Kidney (tissue), 13 donors: ENCODE measurements at regions not wholly inside any gene's neighbourhood (a gene's known extent, or its start where the extent isn't known, plus 50 kb on each side); places are given as distances from the start of the nearest gene placed in this dataset.
A peak's percentile ranks its signal among the peaks of the same experiment; 100 is the strongest.

Experiments
- DNase-seq, 5 donors: peaks; one replicate each; pipeline ENCODE4 v3.0.0-alpha.2; 2013 to 2020
- FAIRE-seq: peaks from 2 replicates; lab custom pipeline; 2012; peaks lifted over from hg19 to GRCh38; lab: Jason Lieb, UNC
- H3K27ac ChIP-seq, 2 donors: one replicate each; pipeline ENCODE4 v1.7.0; 2013; ENCODE audit warnings: low read depth in 2 of 2, low read length in 2 of 2, inconsistent platforms in 1 of 2
- H3K27me3 ChIP-seq: one replicate; pipeline ENCODE4 v1.7.1; 2013; ENCODE audit warnings: low read length, inconsistent platforms; ENCODE audit not compliant: control insufficient read depth, insufficient read depth
- H3K36me3 ChIP-seq, 3 donors: one replicate each; pipeline versions ENCODE4 v1.7.0 to v1.7.1; 2013; ENCODE audit warnings: low read length in 3 of 3, control low read depth in 1 of 3, inconsistent platforms in 1 of 3; ENCODE audit not compliant: insufficient read depth in 3 of 3, control insufficient read depth in 2 of 3
- H3K4me1 ChIP-seq, 3 donors: one replicate each; pipeline versions ENCODE4 v1.7.0 to v1.7.1; 2013; ENCODE audit warnings: low read length in 3 of 3, inconsistent platforms in 1 of 3, low read depth in 1 of 3; ENCODE audit not compliant: control insufficient read depth in 2 of 3, insufficient read depth in 2 of 3
- H3K4me3 ChIP-seq, 3 donors: one replicate each; pipeline versions ENCODE4 v1.7.0 to v1.8.1; 2013; ENCODE audit warnings: low read length in 3 of 3, control low read depth in 1 of 3, inconsistent platforms in 1 of 3
- H3K9ac ChIP-seq, 3 donors: one replicate each; pipeline versions ENCODE4 v1.7.0 to v1.7.1; 2013; ENCODE audit warnings: low read length in 3 of 3, control low read depth in 1 of 3, inconsistent platforms in 1 of 3
- H3K9me3 ChIP-seq, 3 donors: one replicate each; pipeline versions ENCODE4 v1.7.0 to v1.7.1; 2013; ENCODE audit warnings: low read length in 3 of 3, control low read depth in 1 of 3, inconsistent platforms in 1 of 3; ENCODE audit not compliant: control insufficient read depth in 2 of 3, insufficient read depth in 1 of 3
- CTCF ChIP-seq: IDR thresholded peaks from 3 replicates; pipeline ENCODE4 v1.5.1; 2012; ENCODE audit warnings: mild to moderate bottlenecking, moderate library complexity, borderline replicate concordance; ENCODE audit not compliant: insufficient read depth; ENCODE audit errors: extremely low read depth
- intact Hi-C: fragments of 100-400 bp; cut with DNase I; formaldehyde crosslinking; loops from one replicate; pipeline ENCODE4 v1.11.1; 2022
- donor health status: control.
- donor health status: control.
- donor health status: control.
- donor health status: control.
- donor health status: control.
- donor health status: DM: yes; HTN: yes; CAD: no.
- donor health status: Normal renal cell carcinoma (clear cell type).

- H3K36me3 ChIP-seq = no peaks in the 10 kb centered on the region
- no peak overlapping the region for H3K4me3 ChIP-seq
- H3K9ac ChIP-seq = no peak overlapping the region
- intact Hi-C loops = no loop called here
- TF ChIP-seq CTCF = no peak
- H3K27me3 ChIP-seq = no peaks in the 10 kb centered on the region
- DNase-seq (no peak), FAIRE-seq (no peak)
- H3K27ac ChIP-seq = no peak overlapping the region
- no peaks in the 10 kb centered on the region for H3K4me1 ChIP-seq
- no peaks in the 10 kb centered on the region for H3K9me3 ChIP-seq
Measured at GRCh38 chrX:10390187-10390586, 230.2 kb downstream of the MID1 start.

GRCh38 chrX:10393241-10393640, 227.1 kb downstream of the MID1 start:
- Histone ChIP-seq H3K27me3 (no peaks in the 10 kb centered on the region), H3K36me3 (no peaks in the 10 kb centered on the region), H3K9me3 (no peaks in the 10 kb centered on the region), H3K9ac (no peak overlapping the region), H3K4me1 (no peaks in the 10 kb centered on the region), H3K4me3 (no peak overlapping the region), H3K27ac (no peak overlapping the region)
- no peak for TF ChIP-seq CTCF
- intact Hi-C loops = no loop called here
- FAIRE-seq (no peak), DNase-seq (no peak)

GRCh38 chrX:10393899-10394298, 226.5 kb downstream of the MID1 start:
- Histone ChIP-seq H3K36me3 (no peaks in the 10 kb centered on the region), H3K4me3 (no peak overlapping the region), H3K9me3 (no peaks in the 10 kb centered on the region), H3K27me3 (no peaks in the 10 kb centered on the region), H3K27ac (no peak overlapping the region), H3K4me1 (no peaks in the 10 kb centered on the region), H3K9ac (no peak overlapping the region)
- TF ChIP-seq CTCF = no peak
- intact Hi-C loops = no loop called here
- DNase-seq (peak in 1 of 5 donors; percentile 18), FAIRE-seq (no peak)

DNA sequence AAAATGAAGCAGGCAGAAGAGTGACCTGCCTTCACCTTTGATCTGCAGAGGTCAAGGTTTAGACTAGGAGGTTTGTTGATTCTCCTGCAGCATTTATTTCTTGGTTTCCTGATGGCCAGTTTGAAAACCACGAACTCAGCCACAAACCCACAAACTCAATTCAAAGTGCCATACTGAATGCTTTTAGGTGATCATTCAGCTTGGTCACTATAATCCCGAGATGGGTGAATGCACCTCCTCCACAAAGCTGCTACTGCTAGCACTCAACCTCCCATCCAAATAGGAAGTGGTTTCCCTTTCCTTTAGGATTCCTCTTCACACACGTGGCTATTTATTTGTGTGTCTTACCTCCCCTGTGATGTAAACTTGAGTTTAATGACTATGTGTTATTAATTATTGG, 225.2 kb downstream of the MID1 start:
- no peak overlapping the region for H3K27ac ChIP-seq
- no peak for FAIRE-seq
- H3K9me3 ChIP-seq = no peaks in the 10 kb centered on the region
- H3K36me3 ChIP-seq = no peaks in the 10 kb centered on the region
- intact Hi-C loops = no loop called here
- no peak for TF ChIP-seq CTCF
- H3K27me3 ChIP-seq = no peaks in the 10 kb centered on the region
- no peak overlapping the region for H3K9ac ChIP-seq
- DNase-seq = no peak
- no peak overlapping the region for H3K4me3 ChIP-seq
- H3K4me1 ChIP-seq = no peaks in the 10 kb centered on the region
